Lower leg skin (tissue), 3 donors: ENCODE measurements at regions not wholly inside any gene's neighbourhood (a gene's known extent, or its start where the extent isn't known, plus 50 kb on each side); places are given as distances from the start of the nearest gene placed in this dataset.

Source experiments
- CTCF ChIP-seq, 3 donors: fragments of 450-650 bp; IDR thresholded peaks; one replicate each; pipeline ENCODE4 v1.5.1; 2016; ENCODE audit warnings: antibody characterized with exemption in 3 of 3, mild to moderate bottlenecking in 3 of 3, moderate library complexity in 2 of 3
- POLR2A ChIP-seq, 2 donors: fragments of 450-650 bp; IDR thresholded peaks; one replicate each; pipeline ENCODE4 v1.6.1; 2016 to 2017; ENCODE audit warnings: antibody characterized with exemption in 2 of 2, mild to moderate bottlenecking in 1 of 2, moderate library complexity in 1 of 2

GRCh38 chr10:78957471-78958039 is 111.2 kb upstream of the ZMIZ1 start:
- no peak for TF ChIP-seq CTCF (IDR thresholded peaks at IDR 0.05)
- TF ChIP-seq POLR2A (IDR thresholded peaks at IDR 0.05) = no peak
